Colonic mucosa (tissue), 4 donors: ENCODE measurements at regions not wholly inside any gene's neighbourhood (a gene's known extent, or its start where the extent isn't known, plus 50 kb on each side); places are given as distances from the start of the nearest gene placed in this dataset.

Experiments used
- DNase-seq: peaks from one replicate; pipeline ENCODE4 v3.0.0-alpha.2; 2020
- H3K27ac ChIP-seq: fragments of 200-600 bp; one replicate; pipeline ENCODE4 v1.8.0; 2021
- H3K27me3 ChIP-seq: fragments of 200-600 bp; one replicate; pipeline ENCODE4 v1.8.0; 2021
- H3K36me3 ChIP-seq: fragments of 200-600 bp; one replicate; pipeline ENCODE4 v1.8.0; 2021
- H3K4me1 ChIP-seq: fragments of 200-600 bp; one replicate; pipeline ENCODE4 v1.8.0; 2021; ENCODE audit warnings: mild to moderate bottlenecking
- H3K4me3 ChIP-seq: fragments of 200-600 bp; one replicate; pipeline ENCODE4 v1.8.0; 2021
- H3K9ac ChIP-seq, 2 donors: one replicate each; pipeline ENCODE4 v1.7.0; 2013; ENCODE audit warnings: control low read depth in 2 of 2, low read depth in 2 of 2, low read length in 2 of 2
- H3K9me3 ChIP-seq: fragments of 200-600 bp; one replicate; pipeline ENCODE4 v1.8.0; 2021
- CTCF ChIP-seq: fragments of 200-600 bp; IDR thresholded peaks from one replicate; pipeline ENCODE4 v1.8.0; 2022; ENCODE audit warnings: antibody characterized with exemption, mild to moderate bottlenecking
- intact Hi-C: fragments of 100-400 bp; cut with DNase I; formaldehyde crosslinking; loops from one replicate; pipeline ENCODE4 v1.14.1; 2022
- donor health status: healthy.
- donor health status: DM: no; HTN: no; CAD: no.
- donor health status: DM: no; HTN: no; CAD: no.

- Histone ChIP-seq H3K9ac (no peak overlapping the region), H3K4me3 (no peak overlapping the region), H3K36me3 (no peaks in the 10 kb centered on the region), H3K27ac (no peak overlapping the region), H3K4me1 (peaks cover 6% of the 10 kb centered on the region), H3K27me3 (no peaks in the 10 kb centered on the region), H3K9me3 (no peaks in the 10 kb centered on the region)
- DNase-seq, result no peak
- TF ChIP-seq CTCF, result no peak
- intact Hi-C loops, result no loop called here
Measured at GRCh38 chr17:65407017-65407416, 154.4 kb downstream of the AXIN2 start.

GRCh38 chr17:65406552-65406951 is 154.9 kb downstream of the AXIN2 start:
- no peak overlapping the region for H3K9ac ChIP-seq
- no peak for TF ChIP-seq CTCF
- no peak overlapping the region for H3K4me3 ChIP-seq
- intact Hi-C loops, result no loop called here
- no peaks in the 10 kb centered on the region for H3K27me3 ChIP-seq
- H3K4me1 ChIP-seq, result peaks cover 6% of the 10 kb centered on the region
- H3K9me3 ChIP-seq, result no peaks in the 10 kb centered on the region
- no peak for DNase-seq
- H3K36me3 ChIP-seq, result no peaks in the 10 kb centered on the region
- no peak overlapping the region for H3K27ac ChIP-seq

GRCh38 chr17:65405563-65405962 is 155.9 kb downstream of the AXIN2 start:
- no peaks in the 10 kb centered on the region for H3K9me3 ChIP-seq
- H3K36me3 ChIP-seq, result no peaks in the 10 kb centered on the region
- peaks cover 6% of the 10 kb centered on the region for H3K4me1 ChIP-seq
- H3K4me3 ChIP-seq, result no peak overlapping the region
- no peak overlapping the region for H3K27ac ChIP-seq
- intact Hi-C loops, result no loop called here
- H3K27me3 ChIP-seq, result no peaks in the 10 kb centered on the region
- TF ChIP-seq CTCF, result no peak
- DNase-seq, result no peak
- no peak overlapping the region for H3K9ac ChIP-seq

GRCh38 chr17:65404761-65405160 is 156.7 kb downstream of the AXIN2 start:
- peaks cover 6% of the 10 kb centered on the region for H3K4me1 ChIP-seq
- no peaks in the 10 kb centered on the region for H3K27me3 ChIP-seq
- H3K9me3 ChIP-seq, result no peaks in the 10 kb centered on the region
- TF ChIP-seq CTCF, result no peak
- H3K9ac ChIP-seq, result no peak overlapping the region
- intact Hi-C loops, result no loop called here
- H3K4me3 ChIP-seq, result no peak overlapping the region
- H3K36me3 ChIP-seq, result no peaks in the 10 kb centered on the region
- no peak for DNase-seq
- no peak overlapping the region for H3K27ac ChIP-seq

- no peak for TF ChIP-seq CTCF
Measured at GRCh38 chr17:65403626-65404025, 157.8 kb downstream of the AXIN2 start.

More at GRCh38 chr17:65403626-65404025, 157.8 kb downstream of the AXIN2 start:
- no peak for DNase-seq
- Histone ChIP-seq H3K36me3 (no peaks in the 10 kb centered on the region), H3K9ac (no peak overlapping the region), H3K27ac (no peak overlapping the region), H3K4me1 (peaks cover 6% of the 10 kb centered on the region), H3K27me3 (no peaks in the 10 kb centered on the region), H3K9me3 (no peaks in the 10 kb centered on the region), H3K4me3 (no peak overlapping the region)
- intact Hi-C loops, result no loop called here
